Hepatocyte (in vitro differentiated cells): ENCODE measurements at regions not wholly inside any gene's neighbourhood (a gene's known extent, or its start where the extent isn't known, plus 50 kb on each side); places are given as distances from the start of the nearest gene placed in this dataset.

ENCODE experiments used
- EZH2 ChIP-seq: fragments of 200-600 bp; sonication (generic); IDR thresholded peaks from 2 replicates; pipeline ENCODE4 v1.6.1; 2016; ENCODE audit warnings: antibody characterized with exemption, mild to moderate bottlenecking, borderline replicate concordance
- TF ChIP-seq, protein P1 (sequence below): fragments of 200-600 bp; sonication (generic); IDR thresholded peaks from 2 replicates; pipeline ENCODE4 v1.5.1; 2016; ENCODE audit warnings: antibody characterized with exemption, mild to moderate bottlenecking; ENCODE audit not compliant: poor library complexity

GRCh38 chr11:116482716-116483115 is 290.1 kb downstream of the BUD13 start:
- TF ChIP-seq, protein P1, sequence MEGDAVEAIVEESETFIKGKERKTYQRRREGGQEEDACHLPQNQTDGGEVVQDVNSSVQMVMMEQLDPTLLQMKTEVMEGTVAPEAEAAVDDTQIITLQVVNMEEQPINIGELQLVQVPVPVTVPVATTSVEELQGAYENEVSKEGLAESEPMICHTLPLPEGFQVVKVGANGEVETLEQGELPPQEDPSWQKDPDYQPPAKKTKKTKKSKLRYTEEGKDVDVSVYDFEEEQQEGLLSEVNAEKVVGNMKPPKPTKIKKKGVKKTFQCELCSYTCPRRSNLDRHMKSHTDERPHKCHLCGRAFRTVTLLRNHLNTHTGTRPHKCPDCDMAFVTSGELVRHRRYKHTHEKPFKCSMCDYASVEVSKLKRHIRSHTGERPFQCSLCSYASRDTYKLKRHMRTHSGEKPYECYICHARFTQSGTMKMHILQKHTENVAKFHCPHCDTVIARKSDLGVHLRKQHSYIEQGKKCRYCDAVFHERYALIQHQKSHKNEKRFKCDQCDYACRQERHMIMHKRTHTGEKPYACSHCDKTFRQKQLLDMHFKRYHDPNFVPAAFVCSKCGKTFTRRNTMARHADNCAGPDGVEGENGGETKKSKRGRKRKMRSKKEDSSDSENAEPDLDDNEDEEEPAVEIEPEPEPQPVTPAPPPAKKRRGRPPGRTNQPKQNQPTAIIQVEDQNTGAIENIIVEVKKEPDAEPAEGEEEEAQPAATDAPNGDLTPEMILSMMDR: no peak
- TF ChIP-seq EZH2: no peak
